Spleen (tissue), 11 donors: ENCODE measurements at regions not wholly inside any gene's neighbourhood (a gene's known extent, or its start where the extent isn't known, plus 50 kb on each side); places are given as distances from the start of the nearest gene placed in this dataset.

Experiments
- DNase-seq: peaks from one replicate; pipeline ENCODE4 v3.0.0-alpha.2; 2020
- H3K27ac ChIP-seq, 8 donors: fragments of 200-600 bp; sonication (generic) in 7 of 8; 1 replicate in 4 of 8; 2 replicates in 4 of 8; pipeline versions ENCODE4 v1.5.0 to v1.8.0; 2016 to 2021; ENCODE audit warnings: inconsistent platforms in 4 of 8, mild to moderate bottlenecking in 4 of 8, moderate library complexity in 1 of 8
- H3K27me3 ChIP-seq, 7 donors: fragments of 200-600 bp; sonication (generic) in 6 of 7; replicated peaks in 1 of 7; 1 replicate in 4 of 7; 2 replicates in 3 of 7; pipeline versions ENCODE4 v1.5.0 to v1.8.0; 2016 to 2021; ENCODE audit warnings: inconsistent platforms in 3 of 7, mild to moderate bottlenecking in 1 of 7
- H3K36me3 ChIP-seq, 6 donors: fragments of 200-600 bp; sonication (generic) in 5 of 6; 1 replicate in 4 of 6; 2 replicates in 2 of 6; pipeline versions ENCODE4 v1.5.0 to v1.8.0; 2016 to 2021; ENCODE audit warnings: inconsistent platforms in 2 of 6
- H3K4me1 ChIP-seq, 6 donors: fragments of 200-600 bp; sonication (generic) in 5 of 6; 1 replicate in 3 of 6; 2 replicates in 3 of 6; pipeline versions ENCODE4 v1.5.0 to v1.8.0; 2016 to 2021; ENCODE audit warnings: inconsistent platforms in 3 of 6
- H3K4me3 ChIP-seq, 8 donors: fragments of 200-600 bp; sonication (generic) in 7 of 8; 1 replicate in 4 of 8; 2 replicates in 4 of 8; pipeline versions ENCODE4 v1.5.0 to v1.8.0; 2016 to 2021; ENCODE audit warnings: inconsistent platforms in 4 of 8, mild to moderate bottlenecking in 4 of 8, moderate library complexity in 2 of 8
- H3K9me3 ChIP-seq, 8 donors: fragments of 200-600 bp; sonication (generic) in 7 of 8; 1 replicate in 4 of 8; 2 replicates in 4 of 8; pipeline versions ENCODE4 v1.5.0 to v1.8.0; 2016 to 2021; ENCODE audit warnings: inconsistent platforms in 4 of 8
- CTCF ChIP-seq, 11 experiments: fragments of 200-600 bp in 7 of 11; fragments of 450-650 bp in 4 of 11; sonication (generic) in 4 of 11; IDR thresholded peaks in 8 of 11; conservative IDR thresholded peaks in 3 of 11; 1 replicate in 7 of 11; 2 replicates in 4 of 11; pipeline versions ENCODE4 v1.4.0 to v1.8.0; 2016 to 2021; ENCODE audit warnings: antibody characterized with exemption in 11 of 11, inconsistent platforms in 4 of 11, mild to moderate bottlenecking in 1 of 11
- POLR2A ChIP-seq, 3 donors: fragments of 450-650 bp; IDR thresholded peaks; one replicate each; pipeline ENCODE4 v1.5.1; 2017; ENCODE audit warnings: antibody characterized with exemption in 3 of 3, mild to moderate bottlenecking in 1 of 3
- POLR2AphosphoS5 ChIP-seq, 3 donors: sonication (generic); formaldehyde crosslinking; IDR thresholded peaks; one replicate each; pipeline ENCODE4 v1.5.1; 2017; ENCODE audit warnings: antibody characterized with exemption in 3 of 3
- WGBS, 5 donors: extraction: QIAGEN DNeasy Blood & Tissue Kit in 3 of 5; methylation state at CpG; one replicate each; pipeline versions ENCODE4 v1.1.5 to v1.1.7; 2013 to 2018; 5-methylcytosine and 5-hydroxymethylcytosine counted together
- intact Hi-C: fragments of 100-400 bp; cut with DNase I; formaldehyde crosslinking; loops from one replicate; pipeline ENCODE4 v1.15.0; 2023; ENCODE audit warnings: low total_unique reads
- donor health status: healthy with polysubstance abuse.
- donor health status: DM: no; HTN: no; CAD: no; lungs with moderate emphysema.
- donor health status: DM: no; HTN: no; CAD: no.
- donor health status: Bipolar disorder and iron deficiency.
- donor health status: healthy.
- donor health status: DM: no; HTN: no; CAD: no.
- donor health status: DM: yes; HTN: yes; CAD: no.

GRCh38 chr7:110607050-110607857 lies 483.7 kb upstream of the LRRN3 start:
- no peaks in the 10 kb centered on the region for H3K36me3 ChIP-seq
- intact Hi-C loops: no loop called here
- WGBS, 5 donors: 82 to 87% (median 85%) methylated on average over 4 of the region's 4 CpGs

GRCh38 chr7:110609336-110609735 lies 481.6 kb upstream of the LRRN3 start:
- H3K4me1 ChIP-seq: no peaks in the 10 kb centered on the region
- H3K27me3 ChIP-seq: no peaks in the 10 kb centered on the region
- intact Hi-C loops: no loop called here
- H3K27ac ChIP-seq: no peak overlapping the region
- no peak for DNase-seq
- H3K36me3 ChIP-seq: no peaks in the 10 kb centered on the region
- TF ChIP-seq POLR2A (IDR thresholded peaks at IDR 0.05) (no peak), CTCF (IDR thresholded peaks at IDR 0.05 in 8 of 11, conservative IDR thresholded peaks at IDR 0.05 in 3 of 11) (no peak), POLR2AphosphoS5 (IDR thresholded peaks at IDR 0.05) (no peak)
- no peaks in the 10 kb centered on the region for H3K9me3 ChIP-seq
- H3K4me3 ChIP-seq: no peak overlapping the region

More at GRCh38 chr7:110607050-110607857, 483.7 kb upstream of the LRRN3 start:
- no peak for TF ChIP-seq POLR2AphosphoS5 (IDR thresholded peaks at IDR 0.05)
- Histone ChIP-seq H3K4me3 (no peak overlapping the region), H3K9me3 (no peaks in the 10 kb centered on the region), H3K27me3 (no peaks in the 10 kb centered on the region), H3K27ac (no peak overlapping the region), H3K4me1 (no peaks in the 10 kb centered on the region)
- no peak for DNase-seq

GRCh38 chr7:110612680-110613079 lies 478.2 kb upstream of the LRRN3 start:
- no peak for DNase-seq
- no peaks in the 10 kb centered on the region for H3K36me3 ChIP-seq
- TF ChIP-seq POLR2AphosphoS5 (IDR thresholded peaks at IDR 0.05) (no peak), CTCF (IDR thresholded peaks at IDR 0.05 in 8 of 11, conservative IDR thresholded peaks at IDR 0.05 in 3 of 11) (no peak), POLR2A (IDR thresholded peaks at IDR 0.05) (no peak)
- 28 to 61% (median 44%) methylated on average over 1 of the region's 1 CpG for WGBS, 5 donors
- no peaks in the 10 kb centered on the region for H3K9me3 ChIP-seq
- intact Hi-C loops: no loop called here
- H3K4me3 ChIP-seq: no peak overlapping the region
- H3K27ac ChIP-seq: no peak overlapping the region
- H3K27me3 ChIP-seq: no peaks in the 10 kb centered on the region
- H3K4me1 ChIP-seq: no peaks in the 10 kb centered on the region
